ENCODE measurements at regions not wholly inside any gene's neighbourhood (a gene's known extent, or its start where the extent isn't known, plus 50 kb on each side); places are given as distances from the start of the nearest gene placed in this dataset.

DNA sequence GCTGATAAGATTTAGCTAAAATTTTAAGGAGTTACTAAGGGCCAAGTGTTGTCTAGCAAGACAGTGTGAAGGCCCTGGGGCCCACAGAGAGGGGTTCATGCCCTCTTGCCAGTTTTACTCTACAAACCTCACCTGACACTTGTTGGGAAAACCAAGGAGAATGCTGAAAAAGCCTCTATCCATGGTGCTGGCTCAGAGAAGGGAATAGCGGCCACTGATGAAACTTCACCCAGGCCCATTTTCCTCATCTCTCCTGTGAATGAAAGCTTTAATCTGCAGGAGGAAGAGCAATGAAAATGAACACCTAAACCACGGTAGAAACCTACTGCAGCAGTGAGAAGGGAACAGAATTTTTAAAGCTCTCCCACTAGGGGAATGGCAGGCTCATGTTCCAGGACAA, 317.3 kb upstream of the CNR1 start:
- no peaks in the 10 kb centered on the region for H3K27me3 ChIP-seq (ENCODE audit: control insufficient read depth, insufficient read depth, low read length)
- CTCF ChIA-PET = no interaction called here
- TF ChIP-seq REST (IDR thresholded peaks at IDR 0.05; ENCODE audit: insufficient read depth in 1 of 2, low read depth in 2 of 2, low read length in 1 of 2) = peak; percentile 63 to 68; a peak in 2 of 4 replicates
- TF ChIP-seq, protein P1, sequence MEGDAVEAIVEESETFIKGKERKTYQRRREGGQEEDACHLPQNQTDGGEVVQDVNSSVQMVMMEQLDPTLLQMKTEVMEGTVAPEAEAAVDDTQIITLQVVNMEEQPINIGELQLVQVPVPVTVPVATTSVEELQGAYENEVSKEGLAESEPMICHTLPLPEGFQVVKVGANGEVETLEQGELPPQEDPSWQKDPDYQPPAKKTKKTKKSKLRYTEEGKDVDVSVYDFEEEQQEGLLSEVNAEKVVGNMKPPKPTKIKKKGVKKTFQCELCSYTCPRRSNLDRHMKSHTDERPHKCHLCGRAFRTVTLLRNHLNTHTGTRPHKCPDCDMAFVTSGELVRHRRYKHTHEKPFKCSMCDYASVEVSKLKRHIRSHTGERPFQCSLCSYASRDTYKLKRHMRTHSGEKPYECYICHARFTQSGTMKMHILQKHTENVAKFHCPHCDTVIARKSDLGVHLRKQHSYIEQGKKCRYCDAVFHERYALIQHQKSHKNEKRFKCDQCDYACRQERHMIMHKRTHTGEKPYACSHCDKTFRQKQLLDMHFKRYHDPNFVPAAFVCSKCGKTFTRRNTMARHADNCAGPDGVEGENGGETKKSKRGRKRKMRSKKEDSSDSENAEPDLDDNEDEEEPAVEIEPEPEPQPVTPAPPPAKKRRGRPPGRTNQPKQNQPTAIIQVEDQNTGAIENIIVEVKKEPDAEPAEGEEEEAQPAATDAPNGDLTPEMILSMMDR (IDR thresholded peaks at IDR 0.05) = no peak
- no peaks in the 10 kb centered on the region for H3K4me1 ChIP-seq (ENCODE audit: control insufficient read depth, insufficient read depth, low read length)
- in situ Hi-C loops (cut with HindIII; ENCODE audit: low pct_unique_long_range_greater_than_20kb, low sequenced_read_pairs) (no loop called here), intact Hi-C loops (cut with micrococcal nuclease; ENCODE audit: unreplicated experiment) (loop anchor here (10.0 kb wide), 1 partner anchor 559 kb away; no protein-coding TSS in a partner anchor)
- no peak for DNase-seq (ENCODE audit: low read depth, low spot score)
- H3K9me3 ChIP-seq (ENCODE audit: control insufficient read depth, insufficient read depth, low read depth, low read length) = no peaks in the 10 kb centered on the region
- POLR2A ChIA-PET = no interaction called here
- H3K36me3 ChIP-seq (ENCODE audit: control insufficient read depth, insufficient read depth, low read length) = no peaks in the 10 kb centered on the region
- no peak overlapping the region for H3K27ac ChIP-seq (ENCODE audit: low read length)
- H3K4me3 ChIP-seq (ENCODE audit: low read depth in 2 of 2, low read length in 2 of 2) = no peak overlapping the region
- ATAC-seq = no peak
- BruUV-seq (replicated peaks) = no TSS peak

- intact Hi-C loops (cut with micrococcal nuclease; ENCODE audit: unreplicated experiment) (loop anchor here (10.0 kb wide), 1 partner anchor 558 kb away; no protein-coding TSS in a partner anchor), in situ Hi-C loops (cut with HindIII; ENCODE audit: low pct_unique_long_range_greater_than_20kb, low sequenced_read_pairs) (no loop called here)
- Histone ChIP-seq H3K27ac (ENCODE audit: low read length) (no peak overlapping the region), H3K4me1 (ENCODE audit: control insufficient read depth, insufficient read depth, low read length) (no peaks in the 10 kb centered on the region), H3K9me3 (ENCODE audit: control insufficient read depth, insufficient read depth, low read depth, low read length) (no peaks in the 10 kb centered on the region), H3K4me3 (ENCODE audit: low read depth in 2 of 2, low read length in 2 of 2) (no peak overlapping the region), H3K27me3 (ENCODE audit: control insufficient read depth, insufficient read depth, low read length) (no peaks in the 10 kb centered on the region), H3K36me3 (ENCODE audit: control insufficient read depth, insufficient read depth, low read length) (no peaks in the 10 kb centered on the region)
- BruUV-seq (replicated peaks) = no TSS peak
- ATAC-seq = no peak
- DNase-seq (ENCODE audit: low read depth, low spot score) = no peak
- CTCF ChIA-PET = no interaction called here
- POLR2A ChIA-PET = no interaction called here
- TF ChIP-seq, protein P1 (IDR thresholded peaks at IDR 0.05) = no peak
These were observed 316.3 kb upstream of the CNR1 start for GRCh38 chr6:88482465-88482864.

DNA sequence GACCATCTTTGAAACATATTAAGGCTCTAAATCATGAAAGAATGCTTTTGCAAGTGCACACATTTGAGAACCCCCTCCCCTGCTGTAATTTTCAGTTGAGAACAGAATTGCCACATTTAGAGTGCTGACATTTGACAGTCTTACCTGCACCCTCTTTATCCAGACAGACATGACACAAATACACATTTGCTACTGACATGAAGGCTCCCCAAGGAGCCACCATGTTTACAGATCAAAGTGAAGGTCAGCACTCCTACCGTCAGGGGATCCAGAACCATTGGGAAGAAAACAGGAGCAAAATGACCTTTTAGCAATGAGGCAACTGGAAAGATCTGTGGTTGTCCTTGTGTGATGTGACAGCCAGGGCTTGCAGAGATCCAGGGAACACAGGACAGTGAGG, 315.4 kb upstream of the CNR1 start:
- POLR2A ChIA-PET = no interaction called here
- ATAC-seq (no peak), DNase-seq (ENCODE audit: low read depth, low spot score) (no peak)
- no peaks in the 10 kb centered on the region for H3K36me3 ChIP-seq (ENCODE audit: control insufficient read depth, insufficient read depth, low read length)
- in situ Hi-C loops (cut with HindIII; ENCODE audit: low pct_unique_long_range_greater_than_20kb, low sequenced_read_pairs) (no loop called here), intact Hi-C loops (cut with micrococcal nuclease; ENCODE audit: unreplicated experiment) (loop anchor here (10.0 kb wide), 1 partner anchor 557 kb away; no protein-coding TSS in a partner anchor)
- no peaks in the 10 kb centered on the region for H3K4me1 ChIP-seq (ENCODE audit: control insufficient read depth, insufficient read depth, low read length)
- H3K27ac ChIP-seq (ENCODE audit: low read length) = no peak overlapping the region
- H3K27me3 ChIP-seq (ENCODE audit: control insufficient read depth, insufficient read depth, low read length) = no peaks in the 10 kb centered on the region
- H3K9me3 ChIP-seq (ENCODE audit: control insufficient read depth, insufficient read depth, low read depth, low read length) = no peaks in the 10 kb centered on the region
- H3K4me3 ChIP-seq (ENCODE audit: low read depth in 2 of 2, low read length in 2 of 2) = no peak overlapping the region
- TF ChIP-seq, protein P1 (IDR thresholded peaks at IDR 0.05) = no peak
- TF ChIP-seq POLR2AphosphoS5 (IDR thresholded peaks at IDR 0.05; ENCODE audit: low read depth, low read length) (no peak), SIN3A (IDR thresholded peaks at IDR 0.05; ENCODE audit: borderline replicate concordance, insufficient read depth, low read depth, low read length) (no peak), REST (IDR thresholded peaks at IDR 0.05; ENCODE audit: insufficient read depth in 1 of 2, low read depth in 2 of 2, low read length in 1 of 2) (no peak), TCF7L2 (IDR thresholded peaks at IDR 0.05; ENCODE audit: low read depth, low read length) (no peak)
- CTCF ChIA-PET = no interaction called here
- no TSS peak for BruUV-seq (replicated peaks)
